ENCODE measurements at regions not wholly inside any gene's neighbourhood (a gene's known extent, or its start where the extent isn't known, plus 50 kb on each side); places are given as distances from the start of the nearest gene placed in this dataset.

GRCh38 chr2:121078899-121079298 lies 206.1 kb downstream of the TFCP2L1 start:
- Histone ChIP-seq H3K27me3 (ENCODE audit: insufficient read depth, low read length) (peaks cover 18% of the 10 kb centered on the region), H3K4me2 (ENCODE audit: insufficient read depth, low read length) (no peak overlapping the region), H3K4me1 (ENCODE audit: insufficient read depth, low read length) (peaks cover 7% of the 10 kb centered on the region), H3K36me3 (ENCODE audit: insufficient read depth, low read length) (no peaks in the 10 kb centered on the region), H4K20me1 (ENCODE audit: insufficient read depth, low read length) (no peaks in the 10 kb centered on the region), H3K79me2 (ENCODE audit: insufficient read depth, low read length) (no peaks in the 10 kb centered on the region), H3K4me3 (ENCODE audit: insufficient read depth, low read length) (no peak overlapping the region), H3K27ac (ENCODE audit: low read depth, low read length) (no peak overlapping the region), H2AFZ (ENCODE audit: low read length) (no peak overlapping the region), H3K9me3 (ENCODE audit: low read depth, low read length) (no peaks in the 10 kb centered on the region)
- DNase-seq (ENCODE audit: insufficient read length, low spot score, missing footprints) = no peak
- no peak for TF ChIP-seq CTCF (IDR thresholded peaks at IDR 0.05; ENCODE audit: extremely low read depth, low read depth, low read length)

DNA sequence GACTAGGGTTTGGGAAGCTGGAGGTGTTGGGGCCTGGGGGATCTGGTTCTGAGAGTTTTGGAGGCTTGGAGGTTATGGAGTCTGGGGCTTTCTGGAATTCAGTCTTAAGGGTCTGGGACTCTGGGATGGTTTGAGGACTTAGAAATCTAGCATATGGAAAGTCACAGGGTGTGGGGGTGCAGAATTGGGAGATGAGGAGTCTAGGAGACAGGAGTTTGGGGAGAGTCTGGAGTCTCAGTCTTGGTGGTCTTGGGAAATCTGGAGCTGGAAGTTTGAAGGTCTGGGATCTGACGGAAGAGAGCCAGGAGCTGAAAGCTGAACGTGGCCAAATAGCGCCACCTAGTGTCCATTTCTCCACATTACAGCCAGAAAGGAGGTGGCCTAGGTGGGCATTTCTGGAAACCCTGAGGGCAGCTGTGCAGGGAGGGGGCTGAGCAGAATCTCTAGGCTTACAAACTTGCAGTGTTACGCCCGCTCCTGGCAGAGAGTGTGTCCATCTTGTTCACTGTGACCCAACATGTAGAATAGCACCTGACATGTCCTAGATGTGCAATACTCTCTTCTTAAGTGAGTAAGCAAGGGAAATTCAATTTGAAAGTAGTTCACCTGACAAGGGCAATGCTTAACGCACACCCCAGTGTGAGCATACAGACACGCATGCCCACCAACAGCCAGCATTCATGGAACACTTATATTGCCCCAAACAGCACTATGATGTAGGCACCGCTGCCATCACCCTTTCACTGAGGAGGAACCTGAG lies 204.8 kb downstream of the TFCP2L1 start:
- Histone ChIP-seq H3K36me3 (ENCODE audit: insufficient read depth, low read length) (no peaks in the 10 kb centered on the region), H2AFZ (ENCODE audit: low read length) (no peak overlapping the region), H3K4me2 (ENCODE audit: insufficient read depth, low read length) (no peak overlapping the region), H3K27ac (ENCODE audit: low read depth, low read length) (no peak overlapping the region), H4K20me1 (ENCODE audit: insufficient read depth, low read length) (no peaks in the 10 kb centered on the region), H3K4me1 (ENCODE audit: insufficient read depth, low read length) (peaks cover 7% of the 10 kb centered on the region), H3K27me3 (ENCODE audit: insufficient read depth, low read length) (peaks cover 27% of the 10 kb centered on the region), H3K79me2 (ENCODE audit: insufficient read depth, low read length) (no peaks in the 10 kb centered on the region), H3K9me3 (ENCODE audit: low read depth, low read length) (no peaks in the 10 kb centered on the region), H3K4me3 (ENCODE audit: insufficient read depth, low read length) (no peak overlapping the region)
- peak; percentile 92 for TF ChIP-seq CTCF (IDR thresholded peaks at IDR 0.05; ENCODE audit: extremely low read depth, low read depth, low read length)
- peak; percentile 95 for DNase-seq (ENCODE audit: insufficient read length, low spot score, missing footprints)

DNA sequence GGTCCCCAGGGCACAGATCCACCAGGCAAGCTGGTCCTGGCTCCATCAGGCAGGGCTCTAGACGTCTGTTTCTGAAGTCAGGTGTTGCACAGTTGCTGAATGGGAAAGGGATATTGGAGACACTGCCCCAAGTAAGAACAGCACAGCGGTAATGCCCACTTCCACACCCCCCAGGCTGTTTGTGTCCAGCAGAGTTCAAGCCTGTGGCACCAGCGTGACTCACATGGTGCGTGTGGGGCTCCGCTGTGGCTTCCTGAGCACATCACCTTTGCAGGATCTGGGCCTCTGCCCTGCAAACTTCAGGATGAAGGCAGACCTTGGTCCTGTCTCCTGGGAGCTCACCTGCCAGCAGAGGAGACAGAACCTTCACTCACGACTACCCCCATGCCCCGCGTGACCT lies 203.3 kb downstream of the TFCP2L1 start:
- Histone ChIP-seq H3K4me2 (ENCODE audit: insufficient read depth, low read length) (no peak overlapping the region), H2AFZ (ENCODE audit: low read length) (no peak overlapping the region), H4K20me1 (ENCODE audit: insufficient read depth, low read length) (no peaks in the 10 kb centered on the region), H3K36me3 (ENCODE audit: insufficient read depth, low read length) (no peaks in the 10 kb centered on the region), H3K79me2 (ENCODE audit: insufficient read depth, low read length) (no peaks in the 10 kb centered on the region), H3K27ac (ENCODE audit: low read depth, low read length) (no peak overlapping the region), H3K4me1 (ENCODE audit: insufficient read depth, low read length) (no peaks in the 10 kb centered on the region), H3K4me3 (ENCODE audit: insufficient read depth, low read length) (no peak overlapping the region), H3K27me3 (ENCODE audit: insufficient read depth, low read length) (peaks cover 32% of the 10 kb centered on the region), H3K9me3 (ENCODE audit: low read depth, low read length) (no peaks in the 10 kb centered on the region)
- no peak for DNase-seq (ENCODE audit: insufficient read length, low spot score, missing footprints)
- no peak for TF ChIP-seq CTCF (IDR thresholded peaks at IDR 0.05; ENCODE audit: extremely low read depth, low read depth, low read length)

- Histone ChIP-seq H3K9me3 (ENCODE audit: low read depth, low read length) (no peaks in the 10 kb centered on the region), H2AFZ (ENCODE audit: low read length) (no peak overlapping the region), H3K4me3 (ENCODE audit: insufficient read depth, low read length) (no peak overlapping the region), H3K27ac (ENCODE audit: low read depth, low read length) (no peak overlapping the region), H3K36me3 (ENCODE audit: insufficient read depth, low read length) (no peaks in the 10 kb centered on the region), H3K4me2 (ENCODE audit: insufficient read depth, low read length) (no peak overlapping the region), H3K27me3 (ENCODE audit: insufficient read depth, low read length) (peaks cover 32% of the 10 kb centered on the region), H4K20me1 (ENCODE audit: insufficient read depth, low read length) (no peaks in the 10 kb centered on the region), H3K4me1 (ENCODE audit: insufficient read depth, low read length) (no peaks in the 10 kb centered on the region), H3K79me2 (ENCODE audit: insufficient read depth, low read length) (no peaks in the 10 kb centered on the region)
- TF ChIP-seq CTCF (IDR thresholded peaks at IDR 0.05; ENCODE audit: extremely low read depth, low read depth, low read length) = no peak
- no peak for DNase-seq (ENCODE audit: insufficient read length, low spot score, missing footprints)
Observed at GRCh38 chr2:121082191-121082590, 202.8 kb downstream of the TFCP2L1 start.

Data from osteoblast (primary cell).